GM21360 (cell line): ENCODE measurements at regions not wholly inside any gene's neighbourhood (a gene's known extent, or its start where the extent isn't known, plus 50 kb on each side); places are given as distances from the start of the nearest gene placed in this dataset.

Experiments used
- ATAC-seq: cut with Tn5 transposase; IDR thresholded peaks from one replicate; pipeline ENCODE4 v1.9.1; 2021; ENCODE audit warnings: mild to moderate bottlenecking, moderate library complexity; ENCODE audit not compliant: unreplicated experiment

- ATAC-seq, result no peak
These were observed 332.4 kb upstream of the LRIG3 start for GRCh38 chr12:59252731-59253130.

- ATAC-seq, result no peak
These were observed 330.5 kb upstream of the LRIG3 start for GRCh38 chr12:59250766-59251165.

GRCh38 chr12:59240048-59240447 is 319.7 kb upstream of the LRIG3 start:
- ATAC-seq, result no peak

GRCh38 chr12:59234391-59234790 is 314.1 kb upstream of the LRIG3 start:
- ATAC-seq, result no peak

GRCh38 chr12:59230334-59230733 is 310.0 kb upstream of the LRIG3 start:
- no peak for ATAC-seq

GRCh38 chr12:59219148-59219547 is 298.8 kb upstream of the LRIG3 start:
- no peak for ATAC-seq

- ATAC-seq, result no peak
These were observed 276.7 kb upstream of the LRIG3 start for GRCh38 chr12:59196989-59197388.

- no peak for ATAC-seq
These were observed 274.5 kb upstream of the LRIG3 start for GRCh38 chr12:59194794-59195193.

GRCh38 chr12:59193476-59194050 is 273.3 kb upstream of the LRIG3 start:
- ATAC-seq, result no peak

- no peak for ATAC-seq
These were observed 271.1 kb upstream of the LRIG3 start for GRCh38 chr12:59191372-59191771.

- no peak for ATAC-seq
These were observed 266.1 kb upstream of the LRIG3 start for GRCh38 chr12:59186451-59186850.

GRCh38 chr12:59185295-59185694 is 265.0 kb upstream of the LRIG3 start:
- no peak for ATAC-seq

GRCh38 chr12:59182658-59183455 is 262.6 kb upstream of the LRIG3 start:
- ATAC-seq, result no peak

GRCh38 chr12:59182191-59182590 is 261.9 kb upstream of the LRIG3 start:
- ATAC-seq, result no peak

- ATAC-seq, result no peak
These were observed 261.0 kb upstream of the LRIG3 start for GRCh38 chr12:59181196-59181777.

GRCh38 chr12:59179231-59179630 is 258.9 kb upstream of the LRIG3 start:
- no peak for ATAC-seq

- ATAC-seq, result no peak
These were observed 253.4 kb upstream of the LRIG3 start for GRCh38 chr12:59173695-59174094.

- ATAC-seq, result no peak
These were observed 248.3 kb upstream of the LRIG3 start for GRCh38 chr12:59168647-59169046.

GRCh38 chr12:59166457-59166856 is 246.2 kb upstream of the LRIG3 start:
- ATAC-seq, result no peak

GRCh38 chr12:59164991-59165718 is 244.9 kb upstream of the LRIG3 start:
- ATAC-seq, result no peak

GRCh38 chr12:59164226-59164625 is 243.9 kb upstream of the LRIG3 start:
- no peak for ATAC-seq

- ATAC-seq, result no peak
These were observed 238.4 kb upstream of the LRIG3 start for GRCh38 chr12:59158681-59159080.
